HFF-Myc (cell line): ENCODE measurements at regions not wholly inside any gene's neighbourhood (a gene's known extent, or its start where the extent isn't known, plus 50 kb on each side); places are given as distances from the start of the nearest gene placed in this dataset.
"Not testable (repeated sequence)": the region's sequence is repeated elsewhere in the genome, so short reads cannot be mapped to it uniquely, and the experiment has no call there.

ENCODE experiments used
- DNase-seq: peaks from one replicate; pipeline ENCODE4 v3.0.0-alpha.2; 2011; ENCODE audit warnings: low read depth; ENCODE audit errors: extremely low read depth
- H3K4me3 ChIP-seq: replicated peaks from 2 replicates; pipeline ENCODE4 v1.5.1; 2011; ENCODE audit warnings: low read depth, mild to moderate bottlenecking, control low read depth, low read length
- CTCF ChIP-seq: IDR thresholded peaks from 2 replicates; pipeline ENCODE4 v1.5.1; 2012; ENCODE audit warnings: mild to moderate bottlenecking, low read depth, low read length, control low read depth; ENCODE audit errors: missing control alignments

GRCh38 chr12:82595941-82596340 lies 90.8 kb upstream of the TMTC2 start:
- TF ChIP-seq CTCF = no peak
- no peak overlapping the region for H3K4me3 ChIP-seq
- DNase-seq = no peak

- H3K4me3 ChIP-seq = no peak overlapping the region
- no peak for TF ChIP-seq CTCF
- no peak for DNase-seq
Observed at GRCh38 chr12:82596483-82596882, 90.2 kb upstream of the TMTC2 start.

GRCh38 chr12:82600379-82600778 lies 86.3 kb upstream of the TMTC2 start:
- TF ChIP-seq CTCF = no peak
- DNase-seq = no peak
- H3K4me3 ChIP-seq = no peak overlapping the region

- not testable (repeated sequence) for H3K4me3 ChIP-seq, DNase-seq
Observed at GRCh38 chr12:82603647-82604046, 83.1 kb upstream of the TMTC2 start.

- DNase-seq = no peak
- H3K4me3 ChIP-seq = no peak overlapping the region
- TF ChIP-seq CTCF = no peak
Observed at GRCh38 chr12:82605115-82605514, 81.6 kb upstream of the TMTC2 start.

- TF ChIP-seq CTCF = no peak
- no peak for DNase-seq
Observed at GRCh38 chr12:82608706-82609105, 78.0 kb upstream of the TMTC2 start.

GRCh38 chr12:82609234-82609914 lies 77.3 kb upstream of the TMTC2 start:
- no peak for TF ChIP-seq CTCF

More at GRCh38 chr12:82608706-82609105, 78.0 kb upstream of the TMTC2 start:
- no peak overlapping the region for H3K4me3 ChIP-seq

More at GRCh38 chr12:82609234-82609914, 77.3 kb upstream of the TMTC2 start:
- no peak overlapping the region for H3K4me3 ChIP-seq
- no peak for DNase-seq
